Osteoblast (primary cell): ENCODE measurements at regions not wholly inside any gene's neighbourhood (a gene's known extent, or its start where the extent isn't known, plus 50 kb on each side); places are given as distances from the start of the nearest gene placed in this dataset.

ENCODE experiments used
- DNase-seq: peaks from one replicate; pipeline ENCODE4 v3.0.0; 2011; ENCODE audit warnings: low spot score, mixed read lengths; ENCODE audit not compliant: insufficient read length; ENCODE audit errors: missing footprints
- H2AFZ ChIP-seq: 2 replicates; pipeline ENCODE4 v1.6.0; 2011; ENCODE audit warnings: mild to moderate bottlenecking, low read length
- H3K27ac ChIP-seq: 2 replicates; pipeline ENCODE4 v1.5.1; 2011; ENCODE audit warnings: mild to moderate bottlenecking, low read depth, low read length, moderate library complexity
- H3K27me3 ChIP-seq: 2 replicates; pipeline ENCODE4 v1.6.0; 2012; ENCODE audit warnings: mild to moderate bottlenecking, control low read depth, inconsistent platforms, low read length, moderate library complexity; ENCODE audit not compliant: insufficient read depth
- H3K36me3 ChIP-seq: 2 replicates; pipeline ENCODE4 v1.5.1; 2011; ENCODE audit warnings: mild to moderate bottlenecking, low read length, control low read depth, moderate library complexity; ENCODE audit not compliant: insufficient read depth
- H3K4me1 ChIP-seq: 2 replicates; pipeline ENCODE4 v1.5.1; 2011; ENCODE audit warnings: mild to moderate bottlenecking, low read length, control low read depth, moderate library complexity; ENCODE audit not compliant: insufficient read depth
- H3K4me2 ChIP-seq: 2 replicates; pipeline ENCODE4 v1.6.0; 2011; ENCODE audit warnings: mild to moderate bottlenecking, low read length; ENCODE audit not compliant: insufficient read depth
- H3K4me3 ChIP-seq: fragments of 200-600 bp; sonication (generic); 3 replicates; pipeline ENCODE4 v1.5.1; 2012; ENCODE audit warnings: mild to moderate bottlenecking, low read length, inconsistent platforms; ENCODE audit not compliant: insufficient read depth
- H3K79me2 ChIP-seq: 2 replicates; pipeline ENCODE4 v1.6.0; 2012; ENCODE audit warnings: mild to moderate bottlenecking, low read length, control low read depth, inconsistent platforms; ENCODE audit not compliant: insufficient read depth
- H3K9me3 ChIP-seq: 2 replicates; pipeline ENCODE4 v1.5.1; 2011; ENCODE audit warnings: low read depth, low read length, control low read depth
- H4K20me1 ChIP-seq: 2 replicates; pipeline ENCODE4 v1.6.0; 2012; ENCODE audit warnings: mild to moderate bottlenecking, low read length, control low read depth; ENCODE audit not compliant: insufficient read depth
- CTCF ChIP-seq: IDR thresholded peaks from 2 replicates; pipeline ENCODE4 v1.5.1; 2011; ENCODE audit warnings: mild to moderate bottlenecking, low read depth, low read length, moderate library complexity; ENCODE audit errors: extremely low read depth

- H3K4me2 ChIP-seq: no peak overlapping the region
Observed at GRCh38 chr16:8229011-8229520, 361.2 kb downstream of the TMEM114 start.

GRCh38 chr16:8217201-8217600 is 373.1 kb downstream of the TMEM114 start:
- no peaks in the 10 kb centered on the region for H4K20me1 ChIP-seq
- no peaks in the 10 kb centered on the region for H3K79me2 ChIP-seq
- H3K4me3 ChIP-seq: no peak overlapping the region
- no peaks in the 10 kb centered on the region for H3K4me1 ChIP-seq
- no peak for DNase-seq
- H3K4me2 ChIP-seq: no peak overlapping the region
- H2AFZ ChIP-seq: no peak overlapping the region
- peaks cover 4% of the 10 kb centered on the region for H3K9me3 ChIP-seq
- TF ChIP-seq CTCF: no peak
- H3K27me3 ChIP-seq: no peaks in the 10 kb centered on the region
- no peaks in the 10 kb centered on the region for H3K36me3 ChIP-seq
- H3K27ac ChIP-seq: no peak overlapping the region

More at GRCh38 chr16:8229011-8229520, 361.2 kb downstream of the TMEM114 start:
- no peaks in the 10 kb centered on the region for H4K20me1 ChIP-seq
- no peak overlapping the region for H3K27ac ChIP-seq
- no peak overlapping the region for H2AFZ ChIP-seq
- H3K9me3 ChIP-seq: peaks cover 4% of the 10 kb centered on the region
- no peaks in the 10 kb centered on the region for H3K79me2 ChIP-seq
- H3K4me3 ChIP-seq: no peak overlapping the region
- H3K4me1 ChIP-seq: no peaks in the 10 kb centered on the region
- no peaks in the 10 kb centered on the region for H3K27me3 ChIP-seq
- H3K36me3 ChIP-seq: no peaks in the 10 kb centered on the region
- DNase-seq: no peak
- no peak for TF ChIP-seq CTCF

- Histone ChIP-seq H3K36me3 (no peaks in the 10 kb centered on the region), H3K27me3 (no peaks in the 10 kb centered on the region), H2AFZ (no peak overlapping the region), H3K4me3 (no peak overlapping the region), H4K20me1 (no peaks in the 10 kb centered on the region), H3K4me2 (no peak overlapping the region), H3K79me2 (no peaks in the 10 kb centered on the region), H3K27ac (no peak overlapping the region), H3K9me3 (peaks cover 3% of the 10 kb centered on the region), H3K4me1 (no peaks in the 10 kb centered on the region)
- no peak for DNase-seq
- no peak for TF ChIP-seq CTCF
Observed at GRCh38 chr16:8204769-8205168, 385.5 kb downstream of the TMEM114 start.

- Histone ChIP-seq H2AFZ (no peak overlapping the region), H3K4me3 (no peak overlapping the region), H3K27ac (no peak overlapping the region), H3K4me1 (no peaks in the 10 kb centered on the region), H3K79me2 (no peaks in the 10 kb centered on the region), H3K36me3 (no peaks in the 10 kb centered on the region), H4K20me1 (no peaks in the 10 kb centered on the region), H3K9me3 (peaks cover 3% of the 10 kb centered on the region), H3K4me2 (no peak overlapping the region), H3K27me3 (no peaks in the 10 kb centered on the region)
- DNase-seq: no peak
- TF ChIP-seq CTCF: no peak
Observed at GRCh38 chr16:8204096-8204495, 386.2 kb downstream of the TMEM114 start.
